ENCODE measurements at regions not wholly inside any gene's neighbourhood (a gene's known extent, or its start where the extent isn't known, plus 50 kb on each side); places are given as distances from the start of the nearest gene placed in this dataset.
"Not testable (repeated sequence)": the region's sequence is repeated elsewhere in the genome, so short reads cannot be mapped to it uniquely, and the experiment has no call there.

- in situ Hi-C loops (cut with MboI; ENCODE audit: low pct_unique_long_range_greater_than_20kb in 2 of 9, low sequenced_read_pairs in 9 of 9, unreplicated experiment in 9 of 9): loop anchor here in 1 of 9 experiments (25.0 kb wide), 1 partner anchor 101 kb away; no protein-coding TSS in a partner anchor
- Histone ChIP-seq H3K4me3 (no peak overlapping the region), H3K27ac (no peak overlapping the region), H3K4me1 (replicated peaks in 1 of 2) (peaks cover 0 to 10% of the 10 kb centered on the region in 2 donors)
- WGBS, 10 experiments: 59 to 100% (median 90%) methylated on average over 1 to 2 of the region's 2 CpGs; no CpG with 5 or more reads in 5 of the 10 experiments
- ATAC-seq (replicated peaks in 6 of 8): no peak
Observed at GRCh38 chr1:148363439-148363810, 119.7 kb downstream of the PPIAL4G start.

- 32 to 100% (median 65%) methylated on average over 1 to 21 of the region's 29 CpGs; no CpG with 5 or more reads in 1 of the 10 experiments for WGBS, 10 experiments
Observed at GRCh38 chr1:148362626-148363438, 120.3 kb downstream of the PPIAL4G start.

GRCh38 chr1:148362216-148362611 is 120.9 kb downstream of the PPIAL4G start:
- H3K4me3 ChIP-seq: peak overlapping the region in 2 of 5 donors; percentile 3 to 10
- ATAC-seq (replicated peaks in 6 of 8): peak in 7 of 8 experiments; percentile 21 to 80 (median 56)
- no peak overlapping the region for H3K27ac ChIP-seq
- 15 to 82% (median 30%) methylated on average over 2 to 15 of the region's 20 CpGs; no CpG with 5 or more reads in 4 of the 10 experiments for WGBS, 10 experiments
- in situ Hi-C loops (cut with MboI; ENCODE audit: low pct_unique_long_range_greater_than_20kb in 2 of 9, low sequenced_read_pairs in 9 of 9, unreplicated experiment in 9 of 9): loop anchor here in 1 of 9 experiments (25.0 kb wide), 1 partner anchor 100 kb away; no protein-coding TSS in a partner anchor
- H3K4me1 ChIP-seq (replicated peaks in 1 of 2): peaks cover 0 to 10% of the 10 kb centered on the region in 2 donors

More at GRCh38 chr1:148362626-148363438, 120.3 kb downstream of the PPIAL4G start:
- peaks cover 0 to 10% of the 10 kb centered on the region in 2 donors for H3K4me1 ChIP-seq (replicated peaks in 1 of 2)
- no peak overlapping the region for H3K27ac ChIP-seq
- peak; percentile 16 to 95 (median 86) for ATAC-seq (replicated peaks in 6 of 8)
- in situ Hi-C loops (cut with MboI; ENCODE audit: low pct_unique_long_range_greater_than_20kb in 2 of 9, low sequenced_read_pairs in 9 of 9, unreplicated experiment in 9 of 9): loop anchor here in 1 of 9 experiments (25.0 kb wide), 1 partner anchor 101 kb away; no protein-coding TSS in a partner anchor
- peak overlapping the region in 2 of 5 donors; percentile 3 to 10 for H3K4me3 ChIP-seq

- not testable (repeated sequence) for H3K27ac ChIP-seq
- H3K4me3 ChIP-seq: peak overlapping the region in 3 of 5 donors; percentile 3 to 10 (median 9)
- in situ Hi-C loops (cut with MboI; ENCODE audit: low pct_unique_long_range_greater_than_20kb in 2 of 9, low sequenced_read_pairs in 9 of 9, unreplicated experiment in 9 of 9): loop anchor here in 1 of 9 experiments (25.0 kb wide), 1 partner anchor 99 kb away; no protein-coding TSS in a partner anchor
- H3K4me1 ChIP-seq (replicated peaks in 1 of 2): peaks cover 0 to 10% of the 10 kb centered on the region in 2 donors
- WGBS, 10 experiments: 13 to 70% (median 34%) methylated on average over 3 to 32 of the region's 34 CpGs; no CpG with 5 or more reads in 2 of the 10 experiments
- ATAC-seq (replicated peaks in 6 of 8): peak in 1 of 8 experiments; percentile 38
Observed at GRCh38 chr1:148361427-148362215, 121.5 kb downstream of the PPIAL4G start.

- Histone ChIP-seq H3K27ac (no peak overlapping the region), H3K4me1 (replicated peaks in 1 of 2) (peaks cover 0 to 7% of the 10 kb centered on the region in 2 donors), H3K4me3 (no peak overlapping the region)
- WGBS, 10 experiments: 29 to 83% (median 66%) methylated on average over 1 of the region's 1 CpG; no CpG with 5 or more reads in 6 of the 10 experiments
- in situ Hi-C loops (cut with MboI; ENCODE audit: low pct_unique_long_range_greater_than_20kb in 2 of 9, low sequenced_read_pairs in 9 of 9, unreplicated experiment in 9 of 9): loop anchor here in 1 of 9 experiments (25.0 kb wide), 1 partner anchor 95 kb away; no protein-coding TSS in a partner anchor
- no peak for ATAC-seq (replicated peaks in 6 of 8)
Observed at GRCh38 chr1:148357037-148357436, 126.1 kb downstream of the PPIAL4G start.

GRCh38 chr1:148355976-148356375 is 127.1 kb downstream of the PPIAL4G start:
- no peak overlapping the region for H3K4me3 ChIP-seq
- no peaks in the 10 kb centered on the region for H3K4me1 ChIP-seq (replicated peaks in 1 of 2)
- no peak overlapping the region for H3K27ac ChIP-seq
- ATAC-seq (replicated peaks in 6 of 8): peak in 1 of 8 experiments; percentile 53
- 40 to 100% (median 71%) methylated on average over 1 to 2 of the region's 2 CpGs; no CpG with 5 or more reads in 3 of the 10 experiments for WGBS, 10 experiments
- in situ Hi-C loops (cut with MboI; ENCODE audit: low pct_unique_long_range_greater_than_20kb in 2 of 9, low sequenced_read_pairs in 9 of 9, unreplicated experiment in 9 of 9): loop anchor here in 1 of 9 experiments (25.0 kb wide), 1 partner anchor 94 kb away; no protein-coding TSS in a partner anchor

DNA sequence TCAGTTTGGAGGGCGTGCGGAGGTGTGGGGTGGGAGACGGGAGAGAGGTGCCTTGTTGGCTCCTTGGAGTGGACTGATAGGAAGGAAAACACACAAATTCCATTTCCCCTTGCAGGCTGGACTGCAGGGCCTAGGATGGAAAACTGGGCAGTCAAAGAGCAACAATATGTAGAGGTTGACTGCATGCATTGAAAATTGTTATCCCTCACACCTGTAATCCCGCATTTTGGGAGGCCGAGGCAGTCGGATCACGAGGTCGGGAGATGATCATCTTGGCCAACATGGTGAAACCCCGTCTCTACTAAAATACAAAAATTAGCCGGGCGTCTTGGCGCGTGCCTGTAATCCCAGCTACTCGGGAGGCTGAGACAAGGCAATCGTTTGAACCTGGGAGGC is 128.2 kb downstream of the PPIAL4G start:
- in situ Hi-C loops (cut with MboI; ENCODE audit: low pct_unique_long_range_greater_than_20kb in 2 of 9, low sequenced_read_pairs in 9 of 9, unreplicated experiment in 9 of 9): loop anchor here in 1 of 9 experiments (25.0 kb wide), 1 partner anchor 93 kb away; no protein-coding TSS in a partner anchor
- Histone ChIP-seq H3K27ac (no peak overlapping the region), H3K4me1 (replicated peaks in 1 of 2) (no peaks in the 10 kb centered on the region), H3K4me3 (no peak overlapping the region)
- ATAC-seq (replicated peaks in 6 of 8): no peak
- WGBS, 10 experiments: 54 to 93% (median 75%) methylated on average over 3 to 15 of the region's 15 CpGs; no CpG with 5 or more reads in 1 of the 10 experiments

- Histone ChIP-seq H3K4me3 (no peak overlapping the region), H3K27ac (no peak overlapping the region), H3K4me1 (replicated peaks in 1 of 2) (no peaks in the 10 kb centered on the region)
- WGBS, 10 experiments: 18 to 95% (median 29%) methylated on average over 3 to 30 of the region's 36 CpGs
- ATAC-seq (replicated peaks in 6 of 8): no peak
- in situ Hi-C loops (cut with MboI; ENCODE audit: low pct_unique_long_range_greater_than_20kb in 2 of 9, low sequenced_read_pairs in 9 of 9, unreplicated experiment in 9 of 9): loop anchor here in 1 of 9 experiments (25.0 kb wide), 1 partner anchor 92 kb away; no protein-coding TSS in a partner anchor
Observed at GRCh38 chr1:148354284-148354912, 128.7 kb downstream of the PPIAL4G start.

DNA sequence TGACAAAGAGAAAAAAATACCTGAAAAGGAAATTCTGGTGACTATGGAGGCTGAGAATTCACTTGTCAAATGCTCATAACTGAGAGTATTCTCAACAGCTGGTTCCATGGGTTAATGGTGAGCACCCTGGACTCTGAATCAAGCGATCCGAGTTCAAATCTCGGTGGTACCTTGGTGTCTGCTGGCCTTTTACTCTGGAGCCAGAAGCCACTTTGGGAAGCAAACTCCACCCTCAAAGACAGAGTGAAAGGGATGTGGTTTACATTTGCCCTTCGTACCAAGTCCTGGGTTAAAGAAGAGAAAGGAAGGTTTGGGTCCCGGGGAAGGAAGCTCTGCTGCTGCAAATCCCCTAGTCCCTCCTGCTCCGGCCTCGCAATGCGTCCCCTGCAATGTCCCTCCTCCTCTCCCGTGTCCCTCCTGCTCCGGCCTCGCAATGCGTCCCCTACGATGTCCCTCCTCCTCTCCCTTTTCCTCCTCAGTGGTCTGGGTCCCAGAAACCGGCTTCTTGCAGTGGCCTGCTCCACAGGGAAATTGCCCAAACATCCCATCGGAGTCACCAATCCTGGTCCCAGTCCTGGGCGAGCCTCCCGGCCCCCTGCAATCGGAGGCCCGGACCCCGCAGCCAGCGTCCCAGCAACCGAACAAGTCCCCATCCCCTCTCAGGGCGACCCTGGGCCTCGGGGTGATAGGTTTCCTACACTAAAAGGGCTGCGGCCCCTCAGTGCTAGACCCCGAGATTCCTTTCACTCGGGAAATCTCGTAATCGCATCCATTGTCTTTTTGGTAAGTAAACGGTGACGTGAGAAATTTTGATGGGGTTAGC is 129.4 kb downstream of the PPIAL4G start:
- ATAC-seq (replicated peaks in 6 of 8): peak in 5 of 8 experiments; percentile 70 to 94 (median 82)
- no peak overlapping the region for H3K27ac ChIP-seq
- in situ Hi-C loops (cut with MboI; ENCODE audit: low pct_unique_long_range_greater_than_20kb in 2 of 9, low sequenced_read_pairs in 9 of 9, unreplicated experiment in 9 of 9): loop anchor here in 1 of 9 experiments (25.0 kb wide), 1 partner anchor 91 kb away; no protein-coding TSS in a partner anchor
- no peaks in the 10 kb centered on the region for H3K4me1 ChIP-seq (replicated peaks in 1 of 2)
- 0 to 85% (median 55%) methylated on average over 1 to 29 of the region's 31 CpGs; no CpG with 5 or more reads in 1 of the 10 experiments for WGBS, 10 experiments
- peak overlapping the region in 1 of 5 donors; percentile 7 for H3K4me3 ChIP-seq

DNA sequence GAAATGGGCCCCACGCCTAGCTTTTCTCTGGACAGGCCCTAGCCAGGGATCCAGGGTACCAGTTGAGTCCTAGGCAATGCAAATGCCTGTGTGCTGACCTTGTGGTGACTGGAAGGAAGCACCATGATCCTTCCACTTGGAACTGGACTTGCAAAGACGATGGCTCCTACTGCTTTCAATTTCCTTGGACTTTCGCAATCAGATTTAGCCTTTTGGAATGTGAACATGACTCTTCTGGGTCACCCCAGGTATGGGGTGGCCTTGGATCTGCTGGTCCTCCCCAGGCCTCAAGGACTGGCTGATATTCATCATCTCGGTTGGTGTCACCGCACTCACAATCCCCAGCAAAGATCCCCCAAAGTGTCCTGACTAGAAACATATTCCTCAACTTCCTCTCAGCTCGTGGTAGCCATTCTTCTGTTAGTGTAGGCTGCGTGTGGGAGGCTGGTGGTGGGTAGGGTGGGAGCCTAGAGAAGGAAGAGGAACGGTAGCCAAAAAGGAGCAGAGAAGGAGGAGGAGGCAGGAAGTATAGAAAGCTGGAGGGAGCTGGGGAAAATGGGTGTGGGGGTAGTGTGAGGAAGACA is 130.5 kb downstream of the PPIAL4G start:
- no peak overlapping the region for H3K4me3 ChIP-seq
- in situ Hi-C loops (cut with MboI; ENCODE audit: low pct_unique_long_range_greater_than_20kb in 2 of 9, low sequenced_read_pairs in 9 of 9, unreplicated experiment in 9 of 9): loop anchor here in 1 of 9 experiments (25.0 kb wide), 1 partner anchor 90 kb away; no protein-coding TSS in a partner anchor
- H3K27ac ChIP-seq: no peak overlapping the region
- 20 to 79% (median 63%) methylated on average over 1 to 8 of the region's 8 CpGs; no CpG with 5 or more reads in 1 of the 10 experiments for WGBS, 10 experiments
- no peak for ATAC-seq (replicated peaks in 6 of 8)
- H3K4me1 ChIP-seq (replicated peaks in 1 of 2): no peaks in the 10 kb centered on the region

- no peak for ATAC-seq (replicated peaks in 6 of 8)
- Histone ChIP-seq H3K4me3 (no peak overlapping the region), H3K4me1 (replicated peaks in 1 of 2) (no peaks in the 10 kb centered on the region), H3K27ac (no peak overlapping the region)
- in situ Hi-C loops (cut with MboI; ENCODE audit: low pct_unique_long_range_greater_than_20kb in 2 of 9, low sequenced_read_pairs in 9 of 9, unreplicated experiment in 9 of 9): no loop called here
Observed at GRCh38 chr1:148347781-148348180, 135.3 kb downstream of the PPIAL4G start.

All from motor neuron (in vitro differentiated cells).